AG04449 (cell line): ENCODE measurements at regions not wholly inside any gene's neighbourhood (a gene's known extent, or its start where the extent isn't known, plus 50 kb on each side); places are given as distances from the start of the nearest gene placed in this dataset.

Experiments
- CTCF ChIA-PET: fragments of 350-600 bp; formaldehyde crosslinking; extraction: SDS; loops from one replicate; lab custom pipeline; 2021; ENCODE audit warnings: antibody characterized with exemption; lab: Yijun Ruan, JAX
- POLR2A ChIA-PET: fragments of 400-600, 350-600 bp; formaldehyde crosslinking; extraction: SDS; loops from one replicate; lab custom pipeline; 2020; ENCODE audit warnings: antibody characterized with exemption, inconsistent platforms; lab: Yijun Ruan, JAX
- DNase-seq: peaks from one replicate; pipeline ENCODE4 v3.0.0-alpha.2; 2010; ENCODE audit warnings: low read depth, low spot score
- H3K4me3 ChIP-seq: 2 replicates; pipeline ENCODE4 v1.5.1; 2011; ENCODE audit warnings: low read depth, mild to moderate bottlenecking, control low read depth, low read length
- CTCF ChIP-seq: IDR thresholded peaks from one replicate; pipeline ENCODE4 v1.5.1; 2011; ENCODE audit warnings: mild to moderate bottlenecking, moderate library complexity, low read length, control low read depth, inconsistent platforms; ENCODE audit not compliant: insufficient read depth; ENCODE audit errors: missing control alignments

GRCh38 chr1:82792151-82792550 is 991.4 kb downstream of the ADGRL2 start:
- no peak for DNase-seq
- no peak overlapping the region for H3K4me3 ChIP-seq
- ChIA-PET POLR2A (no interaction called here), CTCF (no interaction called here)
- TF ChIP-seq CTCF, result no peak

DNA sequence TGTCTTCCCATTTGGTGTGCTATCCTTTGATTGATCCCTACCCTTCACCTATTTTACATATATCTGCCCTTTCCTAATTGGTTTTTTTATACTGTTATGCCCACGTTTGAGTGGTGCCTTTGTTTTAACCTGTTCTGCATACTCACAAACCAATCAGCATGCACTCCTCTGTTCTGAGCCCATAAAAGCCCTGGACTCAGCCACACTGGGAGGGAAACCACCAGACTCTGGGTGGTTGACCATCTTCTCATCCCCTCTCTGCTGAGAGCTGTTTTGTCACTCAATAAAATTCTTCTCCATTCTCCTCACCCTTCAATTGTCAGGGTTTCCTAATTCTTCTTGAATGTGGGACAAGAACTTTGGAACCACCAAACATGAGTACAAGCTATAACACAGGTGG is 989.8 kb downstream of the ADGRL2 start:
- no peak for TF ChIP-seq CTCF
- DNase-seq, result no peak
- POLR2A ChIA-PET, result no interaction called here
- no peak overlapping the region for H3K4me3 ChIP-seq
- CTCF ChIA-PET, result no interaction called here

- H3K4me3 ChIP-seq, result no peak overlapping the region
- POLR2A ChIA-PET, result no interaction called here
- CTCF ChIA-PET, result no interaction called here
- DNase-seq, result no peak
- TF ChIP-seq CTCF, result no peak
Measured at GRCh38 chr1:82788660-82789059, 987.9 kb downstream of the ADGRL2 start.

GRCh38 chr1:82788038-82788437 is 987.3 kb downstream of the ADGRL2 start:
- no peak for DNase-seq
- POLR2A ChIA-PET, result no interaction called here
- no peak overlapping the region for H3K4me3 ChIP-seq
- CTCF ChIA-PET, result no interaction called here
- TF ChIP-seq CTCF, result no peak

DNA sequence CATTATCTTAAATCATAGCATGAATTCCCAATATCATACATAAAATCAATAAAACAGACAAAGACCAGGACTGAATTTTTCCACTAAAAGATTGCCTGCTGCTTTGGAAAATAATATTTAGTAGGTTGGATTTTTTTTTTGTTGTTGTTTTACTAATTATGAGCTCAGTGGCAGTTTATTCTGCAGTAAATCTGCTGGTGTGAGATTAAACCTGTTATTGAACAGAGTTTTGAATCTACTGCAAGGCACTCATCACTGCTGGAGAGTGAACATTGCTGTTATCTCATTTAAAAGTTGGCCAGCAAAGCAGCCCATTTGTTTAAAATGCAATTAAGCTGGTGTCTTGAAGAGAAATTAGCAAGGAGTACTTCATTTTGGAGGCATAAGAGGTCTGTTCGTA is 986.1 kb downstream of the ADGRL2 start:
- TF ChIP-seq CTCF, result no peak
- ChIA-PET POLR2A (no interaction called here), CTCF (no interaction called here)

DNA sequence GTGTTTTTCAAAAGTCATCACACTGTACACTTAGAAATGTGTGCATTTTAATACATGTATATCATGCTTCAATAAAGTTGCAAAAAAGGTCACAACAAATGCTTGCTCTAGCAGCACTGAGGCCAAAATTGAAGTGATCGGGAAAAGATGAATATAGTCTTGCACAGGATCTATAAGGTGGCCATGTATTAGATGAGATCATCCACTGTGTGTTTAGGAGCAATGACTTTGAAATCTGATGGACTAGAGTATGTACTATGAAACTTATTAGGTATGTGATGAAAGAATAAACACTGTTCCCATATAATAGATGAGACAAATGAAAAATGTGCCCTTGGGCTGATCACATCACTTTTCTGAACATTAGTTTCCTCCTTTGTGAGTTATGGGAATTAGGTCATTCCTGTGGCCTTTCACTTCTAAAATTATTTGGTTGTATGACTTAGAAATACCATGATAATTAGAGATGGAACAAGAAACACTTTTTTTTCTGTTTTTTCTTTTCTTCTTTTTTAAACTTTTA is 984.6 kb downstream of the ADGRL2 start:
- TF ChIP-seq CTCF, result no peak
- ChIA-PET CTCF (no interaction called here), POLR2A (no interaction called here)
- DNase-seq, result no peak
- no peak overlapping the region for H3K4me3 ChIP-seq

More for the DNA sequence above, 986.1 kb downstream of the ADGRL2 start:
- no peak for DNase-seq
- no peak overlapping the region for H3K4me3 ChIP-seq
